ENCODE measurements at regions not wholly inside any gene's neighbourhood (a gene's known extent, or its start where the extent isn't known, plus 50 kb on each side); places are given as distances from the start of the nearest gene placed in this dataset.

DNA sequence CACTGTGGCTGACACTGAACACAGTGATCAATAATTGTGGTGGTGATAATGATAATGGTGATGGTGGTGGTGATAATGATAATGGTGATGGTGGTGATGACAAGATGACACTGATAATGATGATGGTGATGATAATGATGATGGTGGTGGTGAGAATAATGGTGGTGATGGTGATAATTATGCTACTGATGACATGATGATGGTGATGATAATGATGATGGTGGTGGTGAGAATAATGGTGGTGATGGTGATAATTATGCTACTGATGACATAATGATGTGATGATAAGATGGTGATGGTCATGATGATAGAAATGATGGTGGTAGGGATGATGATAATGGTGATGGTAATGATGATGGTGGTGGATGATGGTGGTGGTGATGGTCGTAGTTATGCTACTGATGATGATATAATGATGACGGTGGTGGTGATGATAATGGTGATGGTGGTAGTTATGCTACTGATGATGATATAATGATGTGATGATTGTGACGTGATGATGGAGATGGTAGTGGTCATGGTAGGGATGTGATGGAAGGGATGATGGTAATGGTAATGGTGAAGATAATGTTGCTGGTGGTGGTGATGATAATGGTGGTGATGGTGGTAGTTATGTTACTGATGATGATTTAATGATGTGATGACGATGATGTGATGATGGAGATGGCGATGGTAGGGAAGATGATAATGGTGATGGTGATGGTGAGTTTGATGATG, 356.5 kb upstream of the CDH4 start:
- Mint-ChIP-seq H3K4me3 (no peak overlapping the region), H3K27me3 (no peaks in the 10 kb centered on the region), H3K4me1 (ENCODE audit: low read depth) (no peaks in the 10 kb centered on the region), H3K9me3 (no peaks in the 10 kb centered on the region), H3K36me3 (ENCODE audit: low read depth) (no peaks in the 10 kb centered on the region), H3K27ac (no peak overlapping the region)
- TF ChIP-seq, protein P1, sequence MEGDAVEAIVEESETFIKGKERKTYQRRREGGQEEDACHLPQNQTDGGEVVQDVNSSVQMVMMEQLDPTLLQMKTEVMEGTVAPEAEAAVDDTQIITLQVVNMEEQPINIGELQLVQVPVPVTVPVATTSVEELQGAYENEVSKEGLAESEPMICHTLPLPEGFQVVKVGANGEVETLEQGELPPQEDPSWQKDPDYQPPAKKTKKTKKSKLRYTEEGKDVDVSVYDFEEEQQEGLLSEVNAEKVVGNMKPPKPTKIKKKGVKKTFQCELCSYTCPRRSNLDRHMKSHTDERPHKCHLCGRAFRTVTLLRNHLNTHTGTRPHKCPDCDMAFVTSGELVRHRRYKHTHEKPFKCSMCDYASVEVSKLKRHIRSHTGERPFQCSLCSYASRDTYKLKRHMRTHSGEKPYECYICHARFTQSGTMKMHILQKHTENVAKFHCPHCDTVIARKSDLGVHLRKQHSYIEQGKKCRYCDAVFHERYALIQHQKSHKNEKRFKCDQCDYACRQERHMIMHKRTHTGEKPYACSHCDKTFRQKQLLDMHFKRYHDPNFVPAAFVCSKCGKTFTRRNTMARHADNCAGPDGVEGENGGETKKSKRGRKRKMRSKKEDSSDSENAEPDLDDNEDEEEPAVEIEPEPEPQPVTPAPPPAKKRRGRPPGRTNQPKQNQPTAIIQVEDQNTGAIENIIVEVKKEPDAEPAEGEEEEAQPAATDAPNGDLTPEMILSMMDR (IDR thresholded peaks at IDR 0.05), result no peak
- intact Hi-C loops (cut with micrococcal nuclease), result no loop called here
- DNase-seq (no peak), ATAC-seq (no peak)
- ChIA-PET CTCF (no interaction called here), POLR2A (no interaction called here)

DNA sequence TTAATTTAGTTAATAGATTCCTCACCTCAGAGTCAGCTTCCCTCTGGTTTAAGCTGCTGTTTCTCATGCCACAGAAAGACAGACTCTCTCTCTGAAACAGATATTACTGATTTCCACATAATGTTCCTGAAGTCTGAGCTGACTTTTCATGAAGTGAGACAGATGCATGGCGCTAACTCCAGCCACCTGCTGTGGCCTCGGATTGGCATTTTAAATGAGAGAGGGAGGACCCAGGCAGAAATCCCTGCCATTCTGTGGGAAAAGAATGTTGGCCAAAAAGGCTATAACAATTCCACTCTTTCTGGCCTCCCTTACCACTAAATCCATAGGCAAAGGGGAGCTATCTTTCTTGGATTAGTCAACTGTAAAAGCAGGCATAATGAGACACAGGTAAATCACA, 354.1 kb upstream of the CDH4 start:
- Mint-ChIP-seq H3K36me3 (ENCODE audit: low read depth) (no peaks in the 10 kb centered on the region), H3K27ac (no peak overlapping the region), H3K4me3 (no peak overlapping the region), H3K27me3 (no peaks in the 10 kb centered on the region), H3K9me3 (peaks cover 1% of the 10 kb centered on the region), H3K4me1 (ENCODE audit: low read depth) (no peaks in the 10 kb centered on the region)
- CTCF ChIA-PET, result interaction anchor here (0.7 kb wide), 1 partner anchor 11 kb away, joined by 4 read pairs; no protein-coding TSS in a partner anchor
- TF ChIP-seq, protein P1 (IDR thresholded peaks at IDR 0.05), result no peak
- POLR2A ChIA-PET, result no interaction called here
- ATAC-seq, result no peak
- DNase-seq, result no peak
- intact Hi-C loops (cut with micrococcal nuclease), result no loop called here

DNA sequence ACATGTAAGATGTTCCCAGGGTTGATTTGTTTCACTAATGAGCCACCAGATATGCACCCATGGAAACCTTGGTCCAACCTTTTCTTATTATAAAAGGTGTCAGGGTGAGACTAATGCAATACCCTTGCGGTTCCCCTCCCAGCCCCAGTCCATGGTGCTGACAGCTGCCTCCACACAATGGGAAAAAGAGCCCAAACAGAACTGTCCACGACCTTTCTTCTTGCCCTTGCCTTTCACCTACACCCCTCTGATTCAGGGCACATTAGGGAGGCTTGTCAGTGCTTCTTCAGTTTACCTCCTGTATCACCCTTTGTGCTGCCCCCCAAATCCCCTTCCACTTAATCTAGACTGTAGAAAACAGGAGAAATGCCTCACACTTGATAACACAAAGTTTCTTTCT, 352.7 kb upstream of the CDH4 start:
- Mint-ChIP-seq H3K27me3 (no peaks in the 10 kb centered on the region), H3K4me1 (ENCODE audit: low read depth) (no peaks in the 10 kb centered on the region), H3K36me3 (ENCODE audit: low read depth) (no peaks in the 10 kb centered on the region), H3K9me3 (peaks cover 1% of the 10 kb centered on the region), H3K27ac (no peak overlapping the region), H3K4me3 (no peak overlapping the region)
- no peak for DNase-seq
- intact Hi-C loops (cut with micrococcal nuclease), result no loop called here
- TF ChIP-seq, protein P1 (IDR thresholded peaks at IDR 0.05), result no peak
- ChIA-PET CTCF (no interaction called here), POLR2A (no interaction called here)
- no peak for ATAC-seq

DNA sequence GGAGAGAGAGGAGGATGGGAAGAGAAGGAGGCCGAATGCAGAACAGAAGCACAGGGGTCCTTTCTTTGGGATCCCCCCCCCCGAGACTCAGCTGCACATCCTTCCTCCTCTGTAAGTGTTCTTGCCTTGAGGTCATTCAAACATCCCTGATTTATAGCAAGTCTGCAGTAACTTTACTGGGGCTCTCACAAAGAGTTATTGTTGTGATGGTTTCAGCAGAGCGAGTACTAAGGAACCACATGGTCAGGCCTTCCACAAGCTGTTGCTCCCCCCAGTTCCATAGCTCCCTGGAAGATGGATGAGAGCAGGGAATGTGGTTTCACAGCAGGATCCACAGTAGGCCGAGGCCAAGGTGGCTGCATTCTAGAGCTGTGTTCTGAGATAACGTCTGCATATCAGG, 351.4 kb upstream of the CDH4 start:
- peaks cover 1% of the 10 kb centered on the region for H3K9me3 Mint-ChIP-seq
- no peaks in the 10 kb centered on the region for H3K4me1 Mint-ChIP-seq (ENCODE audit: low read depth)
- no peak for DNase-seq
- no peak for ATAC-seq
- no peaks in the 10 kb centered on the region for H3K27me3 Mint-ChIP-seq
- CTCF ChIA-PET, result no interaction called here
- no peak overlapping the region for H3K27ac Mint-ChIP-seq
- intact Hi-C loops (cut with micrococcal nuclease), result no loop called here
- TF ChIP-seq, protein P1 (IDR thresholded peaks at IDR 0.05), result no peak
- POLR2A ChIA-PET, result no interaction called here
- no peaks in the 10 kb centered on the region for H3K36me3 Mint-ChIP-seq (ENCODE audit: low read depth)
- no peak overlapping the region for H3K4me3 Mint-ChIP-seq

DNA sequence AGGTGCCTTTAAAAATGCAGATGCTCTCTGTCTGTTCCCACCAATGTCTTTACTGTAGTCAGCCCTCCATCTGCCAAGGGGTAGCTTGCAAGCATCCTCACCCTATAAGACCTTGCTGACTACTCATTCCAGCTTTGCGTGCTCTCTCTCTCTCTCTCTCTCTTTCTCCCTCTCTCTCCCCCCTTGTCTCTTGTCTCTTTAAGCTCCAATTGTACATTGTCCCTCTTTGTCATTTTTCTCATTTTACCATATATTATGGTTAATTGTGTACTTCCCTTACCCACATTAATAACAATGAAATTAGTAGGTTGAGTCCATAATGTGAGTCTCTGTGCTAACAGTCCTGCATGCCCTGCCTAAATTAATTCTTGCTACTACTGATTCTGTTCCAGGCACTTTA, 350.2 kb upstream of the CDH4 start:
- TF ChIP-seq, protein P1 (IDR thresholded peaks at IDR 0.05), result no peak
- H3K27me3 Mint-ChIP-seq, result no peaks in the 10 kb centered on the region
- no peak for ATAC-seq
- intact Hi-C loops (cut with micrococcal nuclease), result no loop called here
- ChIA-PET POLR2A (no interaction called here), CTCF (no interaction called here)
- H3K36me3 Mint-ChIP-seq (ENCODE audit: low read depth), result no peaks in the 10 kb centered on the region
- H3K4me3 Mint-ChIP-seq, result no peak overlapping the region
- no peak for DNase-seq
- no peaks in the 10 kb centered on the region for H3K4me1 Mint-ChIP-seq (ENCODE audit: low read depth)
- H3K9me3 Mint-ChIP-seq, result peaks cover 1% of the 10 kb centered on the region
- H3K27ac Mint-ChIP-seq, result no peak overlapping the region

Data from activated CD8-positive, alpha-beta T cell treated with anti-CD3 and anti-CD28 coated beads for 36 hours (primary cell).